ENCODE measurements at regions not wholly inside any gene's neighbourhood (a gene's known extent, or its start where the extent isn't known, plus 50 kb on each side); places are given as distances from the start of the nearest gene placed in this dataset.

DNA sequence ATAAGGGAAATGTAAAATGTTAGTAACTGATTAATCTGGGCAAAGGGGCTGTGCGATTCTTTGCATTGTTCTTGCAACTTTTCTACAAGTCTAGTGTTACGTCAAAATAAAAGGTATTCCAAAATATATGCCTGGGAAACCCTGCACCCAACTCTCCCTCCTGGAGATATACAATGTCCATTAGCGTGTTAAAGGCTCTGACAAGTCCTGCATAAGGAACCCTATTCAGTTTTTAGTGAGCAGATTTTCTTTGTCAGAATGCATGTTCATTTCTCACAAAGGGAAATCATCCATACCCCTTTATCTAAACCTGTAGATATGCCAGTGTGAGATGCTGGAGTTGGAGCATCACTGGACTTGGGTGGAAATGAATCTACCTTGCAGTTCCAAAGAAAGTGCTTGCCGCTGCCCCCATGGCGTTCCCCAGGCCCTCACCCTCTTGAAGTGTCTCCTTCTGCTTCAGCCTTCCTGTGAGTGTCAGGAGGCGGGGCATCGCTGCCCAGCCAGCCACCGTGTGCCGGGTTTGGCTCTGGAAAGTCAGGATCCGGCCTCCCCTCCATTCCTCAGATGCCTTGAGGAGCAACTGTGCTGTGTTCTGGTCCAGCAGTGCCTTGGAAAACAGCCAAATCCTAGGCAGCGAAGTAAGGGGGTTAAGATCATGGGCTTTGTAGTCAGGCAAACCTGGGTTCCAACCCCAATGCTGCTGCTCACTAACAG is 85.5 kb downstream of the RMI2 start:
- no peak overlapping the region for H3K27ac ChIP-seq (ENCODE audit: low read depth, low read length)
- H3K9me3 ChIP-seq (ENCODE audit: control insufficient read depth, insufficient read depth, low read depth, low read length) = no peaks in the 10 kb centered on the region
- no peak overlapping the region for H3K4me3 ChIP-seq (ENCODE audit: low read depth, low read length)
- no peak overlapping the region for H3K9ac ChIP-seq (ENCODE audit: low read length)
- peaks cover 17% of the 10 kb centered on the region; the same call in 1 of the 2 replicates for H3K4me1 ChIP-seq (ENCODE audit: control insufficient read depth, insufficient read depth, low read length)
- no peaks in the 10 kb centered on the region for H3K27me3 ChIP-seq (ENCODE audit: control insufficient read depth, insufficient read depth, low read length)
- H3K36me3 ChIP-seq (ENCODE audit: control insufficient read depth, insufficient read depth, low read length) = no peaks in the 10 kb centered on the region

DNA sequence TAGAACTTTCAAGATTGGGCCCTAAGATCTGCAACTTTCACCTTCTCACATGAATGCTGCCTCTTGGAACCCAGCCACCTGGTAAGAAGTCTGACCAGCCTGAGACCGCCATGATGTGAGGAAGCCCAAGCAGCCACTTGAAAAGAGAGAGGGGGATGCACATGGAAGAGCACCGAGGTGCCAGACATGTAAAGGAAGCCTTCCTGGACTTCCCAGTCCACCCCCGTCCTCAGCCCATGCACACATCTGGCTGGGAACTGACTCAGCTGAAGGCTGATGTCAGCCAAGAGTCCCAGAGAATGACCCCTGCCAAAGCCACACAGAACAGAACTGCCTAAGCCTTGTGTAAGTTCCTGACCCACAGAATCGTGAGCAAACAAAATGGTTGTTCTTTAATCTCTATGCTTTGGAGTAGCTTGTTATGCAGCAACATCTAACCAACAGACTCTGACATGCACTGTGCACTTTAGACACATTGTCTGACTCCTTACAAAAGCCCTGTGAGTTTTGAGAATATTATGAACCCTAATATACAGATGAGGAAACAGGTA is 86.7 kb downstream of the RMI2 start:
- Histone ChIP-seq H3K27me3 (ENCODE audit: control insufficient read depth, insufficient read depth, low read length) (no peaks in the 10 kb centered on the region), H3K9ac (ENCODE audit: low read length) (no peak overlapping the region), H3K4me3 (ENCODE audit: low read depth, low read length) (no peak overlapping the region), H3K4me1 (ENCODE audit: control insufficient read depth, insufficient read depth, low read length) (peaks cover 17% of the 10 kb centered on the region; the same call in 1 of the 2 replicates), H3K36me3 (ENCODE audit: control insufficient read depth, insufficient read depth, low read length) (no peaks in the 10 kb centered on the region), H3K27ac (ENCODE audit: low read depth, low read length) (no peak overlapping the region), H3K9me3 (ENCODE audit: control insufficient read depth, insufficient read depth, low read depth, low read length) (no peaks in the 10 kb centered on the region)

DNA sequence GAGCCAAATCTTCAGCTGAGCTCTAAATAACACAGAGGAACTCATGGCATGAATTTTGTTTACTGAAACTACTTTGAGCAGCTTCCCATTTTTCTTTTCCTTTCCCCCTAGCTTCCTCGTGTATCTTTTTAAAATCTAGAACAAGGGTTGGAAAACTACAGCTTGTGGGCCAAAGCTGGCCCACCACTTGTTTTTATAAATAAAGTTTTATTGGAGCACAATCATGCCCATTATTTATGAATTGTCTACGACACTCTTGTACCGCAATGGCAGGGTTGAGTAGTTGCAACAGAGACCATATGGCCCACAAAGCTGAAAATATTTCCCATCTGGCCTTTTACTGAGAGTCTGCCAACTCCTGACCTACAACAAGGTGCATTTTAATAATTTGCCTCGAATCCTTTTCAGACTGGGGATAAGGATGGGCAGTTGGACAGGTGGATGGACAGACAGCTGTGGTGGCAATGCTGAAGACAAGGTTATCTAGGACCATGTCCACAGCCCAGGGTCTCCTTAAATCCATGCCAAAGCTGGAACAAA is 87.7 kb downstream of the RMI2 start:
- no peaks in the 10 kb centered on the region for H3K27me3 ChIP-seq (ENCODE audit: control insufficient read depth, insufficient read depth, low read length)
- no peak overlapping the region for H3K4me3 ChIP-seq (ENCODE audit: low read depth, low read length)
- no peak overlapping the region for H3K27ac ChIP-seq (ENCODE audit: low read depth, low read length)
- H3K9ac ChIP-seq (ENCODE audit: low read length) = no peak overlapping the region
- no peaks in the 10 kb centered on the region for H3K9me3 ChIP-seq (ENCODE audit: control insufficient read depth, insufficient read depth, low read depth, low read length)
- H3K4me1 ChIP-seq (ENCODE audit: control insufficient read depth, insufficient read depth, low read length) = peaks cover 11% of the 10 kb centered on the region; the same call in 1 of the 2 replicates
- H3K36me3 ChIP-seq (ENCODE audit: control insufficient read depth, insufficient read depth, low read length) = no peaks in the 10 kb centered on the region

DNA sequence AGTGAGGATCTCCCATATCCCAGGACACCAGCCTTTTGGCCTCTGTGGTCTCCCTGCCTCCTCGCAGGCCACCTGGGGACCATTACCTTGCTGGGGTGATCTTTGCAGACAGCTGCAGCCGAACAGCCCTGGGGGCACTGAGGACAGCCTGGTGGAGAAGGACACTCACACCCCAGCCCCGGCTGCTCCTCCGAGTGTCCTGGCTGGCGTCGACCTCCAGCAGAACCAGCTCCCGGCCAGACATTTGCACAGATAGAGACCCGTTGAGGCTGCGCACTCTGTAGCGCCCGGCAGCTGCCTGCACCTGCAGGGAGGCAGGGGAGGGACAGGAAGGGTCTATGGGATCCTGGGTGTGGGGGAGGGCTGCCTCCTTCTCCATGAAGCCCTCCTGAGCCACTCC is 90.3 kb downstream of the RMI2 start:
- H3K27ac ChIP-seq (ENCODE audit: low read depth, low read length) = no peak overlapping the region
- H3K27me3 ChIP-seq (ENCODE audit: control insufficient read depth, insufficient read depth, low read length) = no peaks in the 10 kb centered on the region
- H3K4me1 ChIP-seq (ENCODE audit: control insufficient read depth, insufficient read depth, low read length) = no peaks in the 10 kb centered on the region
- no peak overlapping the region for H3K9ac ChIP-seq (ENCODE audit: low read length)
- peaks cover 6% of the 10 kb centered on the region for H3K9me3 ChIP-seq (ENCODE audit: control insufficient read depth, insufficient read depth, low read depth, low read length)
- peaks cover 3% of the 10 kb centered on the region; the same call in 1 of the 2 replicates for H3K36me3 ChIP-seq (ENCODE audit: control insufficient read depth, insufficient read depth, low read length)
- no peak overlapping the region for H3K4me3 ChIP-seq (ENCODE audit: low read depth, low read length)

DNA sequence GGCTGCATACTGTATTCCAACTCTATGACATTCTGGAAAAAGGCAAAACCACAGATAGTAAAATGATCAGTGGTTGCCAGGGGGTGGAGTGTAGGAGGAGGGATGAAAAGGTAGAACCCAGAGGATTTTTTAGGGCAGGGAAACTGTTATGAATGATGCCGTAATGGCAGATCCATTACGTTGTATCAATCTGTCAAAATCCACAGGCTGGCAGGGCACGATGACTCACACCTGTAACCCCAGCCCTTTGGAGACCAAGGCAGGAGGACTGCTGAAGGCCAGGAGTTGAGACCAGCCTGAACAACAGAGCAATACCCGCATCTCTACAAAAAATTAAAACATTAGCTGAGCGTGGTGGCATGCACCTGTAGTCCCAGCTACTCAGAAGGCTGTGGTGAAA is 91.8 kb downstream of the RMI2 start:
- Histone ChIP-seq H3K9ac (ENCODE audit: low read length) (no peak overlapping the region), H3K9me3 (ENCODE audit: control insufficient read depth, insufficient read depth, low read depth, low read length) (peaks cover 9% of the 10 kb centered on the region), H3K27me3 (ENCODE audit: control insufficient read depth, insufficient read depth, low read length) (no peaks in the 10 kb centered on the region), H3K27ac (ENCODE audit: low read depth, low read length) (no peak overlapping the region), H3K36me3 (ENCODE audit: control insufficient read depth, insufficient read depth, low read length) (peaks cover 8% of the 10 kb centered on the region; the same call in 1 of the 2 replicates), H3K4me3 (ENCODE audit: low read depth, low read length) (no peak overlapping the region), H3K4me1 (ENCODE audit: control insufficient read depth, insufficient read depth, low read length) (no peaks in the 10 kb centered on the region)

DNA sequence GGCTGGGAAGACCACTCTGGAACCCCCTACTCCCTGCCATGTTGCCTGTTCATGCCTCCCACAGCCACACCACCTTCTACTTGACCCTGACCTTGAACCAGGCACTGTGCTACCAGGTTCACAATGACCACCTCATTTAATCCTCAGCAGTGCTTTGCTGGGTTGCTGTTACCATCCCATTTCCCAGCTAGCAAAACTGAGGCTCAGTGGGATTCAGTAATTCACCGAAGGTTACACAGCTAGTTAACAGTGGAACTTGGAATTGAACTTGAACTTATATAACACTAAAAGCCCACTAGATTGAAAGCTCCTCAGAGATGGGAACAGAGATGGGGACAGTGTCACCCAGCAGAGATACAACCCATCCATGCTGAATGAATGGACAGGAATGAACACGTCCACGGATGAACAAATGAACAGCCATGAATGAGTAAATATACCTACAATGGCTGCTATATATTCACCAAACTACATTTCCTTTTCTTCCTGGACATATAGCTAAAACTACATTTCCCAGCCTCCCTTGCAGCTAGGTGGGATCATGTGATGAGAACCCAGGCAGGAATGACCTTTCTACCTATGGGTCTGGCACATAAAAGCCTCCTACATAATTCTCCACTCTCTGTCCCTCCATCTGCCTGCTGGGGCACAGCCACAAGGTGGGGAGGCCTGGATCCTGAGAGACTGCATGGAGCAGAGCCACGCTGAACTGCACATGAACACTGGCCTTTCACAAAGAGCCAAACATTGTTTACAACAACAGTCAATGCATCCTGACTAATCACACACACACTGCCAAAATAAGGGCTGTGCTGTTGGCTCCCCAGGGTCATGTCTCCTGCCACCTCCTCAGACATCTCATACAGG is 94.8 kb downstream of the RMI2 start:
- no peaks in the 10 kb centered on the region for H3K4me1 ChIP-seq (ENCODE audit: control insufficient read depth, insufficient read depth, low read length)
- H3K9ac ChIP-seq (ENCODE audit: low read length) = no peak overlapping the region
- H3K36me3 ChIP-seq (ENCODE audit: control insufficient read depth, insufficient read depth, low read length) = peaks cover 8% of the 10 kb centered on the region; the same call in 1 of the 2 replicates
- H3K27me3 ChIP-seq (ENCODE audit: control insufficient read depth, insufficient read depth, low read length) = no peaks in the 10 kb centered on the region
- H3K4me3 ChIP-seq (ENCODE audit: low read depth, low read length) = no peak overlapping the region
- no peak overlapping the region for H3K27ac ChIP-seq (ENCODE audit: low read depth, low read length)
- H3K9me3 ChIP-seq (ENCODE audit: control insufficient read depth, insufficient read depth, low read depth, low read length) = peaks cover 9% of the 10 kb centered on the region

DNA sequence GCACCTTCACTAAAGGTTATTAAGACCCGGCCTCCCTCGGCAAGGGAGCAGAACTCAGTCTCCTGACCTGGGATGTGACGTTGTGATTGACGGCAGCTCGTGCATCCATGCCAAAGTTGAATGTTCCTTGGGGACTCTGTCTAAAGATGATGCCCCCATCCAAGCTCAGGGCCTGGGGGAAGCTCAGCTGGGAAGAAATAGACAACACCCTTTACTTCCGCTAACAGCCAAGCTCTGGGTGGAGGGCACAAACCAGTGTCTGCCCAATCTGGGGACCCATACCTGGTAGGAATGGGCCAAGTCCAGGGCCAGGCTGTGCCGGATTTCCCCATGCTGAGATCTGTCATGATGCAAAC is 95.4 kb downstream of the RMI2 start:
- H3K4me1 ChIP-seq (ENCODE audit: control insufficient read depth, insufficient read depth, low read length) = no peaks in the 10 kb centered on the region
- H3K27ac ChIP-seq (ENCODE audit: low read depth, low read length) = no peak overlapping the region
- no peaks in the 10 kb centered on the region for H3K27me3 ChIP-seq (ENCODE audit: control insufficient read depth, insufficient read depth, low read length)

DNA sequence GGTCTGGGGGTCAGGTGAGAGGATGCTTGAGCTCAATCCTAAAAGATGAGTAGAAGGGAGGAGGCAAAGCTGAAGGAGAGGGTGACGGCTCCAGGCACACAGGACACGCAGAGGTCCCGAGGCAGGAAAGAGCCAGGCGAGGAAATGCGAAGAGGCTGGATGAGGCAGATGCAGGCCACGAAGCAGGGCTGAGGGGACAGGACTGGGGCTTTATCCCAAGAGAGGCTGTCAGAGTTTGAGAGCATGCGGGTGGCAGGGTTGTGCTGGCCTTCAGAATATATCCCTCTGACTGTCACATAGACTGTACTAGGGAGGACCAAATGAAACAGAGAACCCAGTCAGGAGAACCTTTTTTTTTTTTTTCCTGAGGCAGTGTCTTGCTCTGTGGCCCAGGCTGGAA is 100.2 kb downstream of the RMI2 start:
- no peak overlapping the region for H3K27ac ChIP-seq (ENCODE audit: low read depth, low read length)
- no peak overlapping the region for H3K4me3 ChIP-seq (ENCODE audit: low read depth, low read length)
- no peaks in the 10 kb centered on the region for H3K4me1 ChIP-seq (ENCODE audit: control insufficient read depth, insufficient read depth, low read length)
- H3K36me3 ChIP-seq (ENCODE audit: control insufficient read depth, insufficient read depth, low read length) = peaks cover 14% of the 10 kb centered on the region; the same call in 1 of the 2 replicates
- peaks cover 4% of the 10 kb centered on the region for H3K9me3 ChIP-seq (ENCODE audit: control insufficient read depth, insufficient read depth, low read depth, low read length)
- no peak overlapping the region for H3K9ac ChIP-seq (ENCODE audit: low read length)
- H3K27me3 ChIP-seq (ENCODE audit: control insufficient read depth, insufficient read depth, low read length) = no peaks in the 10 kb centered on the region

More for the DNA sequence above, 95.4 kb downstream of the RMI2 start:
- Histone ChIP-seq H3K9ac (ENCODE audit: low read length) (no peak overlapping the region), H3K36me3 (ENCODE audit: control insufficient read depth, insufficient read depth, low read length) (peaks cover 8% of the 10 kb centered on the region; the same call in 1 of the 2 replicates), H3K4me3 (ENCODE audit: low read depth, low read length) (no peak overlapping the region), H3K9me3 (ENCODE audit: control insufficient read depth, insufficient read depth, low read depth, low read length) (peaks cover 9% of the 10 kb centered on the region)

DNA sequence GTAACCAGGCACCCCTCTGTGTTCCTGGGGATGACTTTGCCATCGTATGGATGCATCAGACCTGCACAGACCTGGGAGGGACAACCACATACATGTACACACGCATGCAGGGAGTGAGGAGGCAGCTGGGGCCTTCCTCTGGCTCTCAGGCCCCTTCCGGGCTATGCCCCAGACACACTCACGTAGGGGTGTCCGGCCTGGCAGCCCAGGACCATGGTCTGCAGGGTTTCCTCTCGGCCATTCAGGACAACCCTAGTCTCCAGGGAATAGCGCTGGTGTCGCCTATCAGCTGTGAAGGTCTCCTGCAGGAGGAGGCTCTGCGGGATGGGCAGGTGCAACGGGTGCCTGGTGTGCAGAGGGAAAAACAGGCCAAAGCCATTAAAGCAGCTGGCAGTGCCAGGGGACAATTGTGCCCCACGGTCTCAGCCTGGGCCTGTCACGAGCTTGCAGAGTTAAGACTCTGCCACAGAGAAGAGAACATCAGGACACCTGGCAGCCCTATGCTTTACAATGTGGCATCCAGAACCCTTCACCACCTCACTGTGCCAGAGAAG is 101.4 kb downstream of the RMI2 start:
- Histone ChIP-seq H3K9me3 (ENCODE audit: control insufficient read depth, insufficient read depth, low read depth, low read length) (no peaks in the 10 kb centered on the region), H3K36me3 (ENCODE audit: control insufficient read depth, insufficient read depth, low read length) (peaks cover 7% of the 10 kb centered on the region; the same call in 1 of the 2 replicates), H3K27me3 (ENCODE audit: control insufficient read depth, insufficient read depth, low read length) (no peaks in the 10 kb centered on the region), H3K27ac (ENCODE audit: low read depth, low read length) (no peak overlapping the region), H3K4me3 (ENCODE audit: low read depth, low read length) (no peak overlapping the region), H3K9ac (ENCODE audit: low read length) (no peak overlapping the region), H3K4me1 (ENCODE audit: control insufficient read depth, insufficient read depth, low read length) (no peaks in the 10 kb centered on the region)

DNA sequence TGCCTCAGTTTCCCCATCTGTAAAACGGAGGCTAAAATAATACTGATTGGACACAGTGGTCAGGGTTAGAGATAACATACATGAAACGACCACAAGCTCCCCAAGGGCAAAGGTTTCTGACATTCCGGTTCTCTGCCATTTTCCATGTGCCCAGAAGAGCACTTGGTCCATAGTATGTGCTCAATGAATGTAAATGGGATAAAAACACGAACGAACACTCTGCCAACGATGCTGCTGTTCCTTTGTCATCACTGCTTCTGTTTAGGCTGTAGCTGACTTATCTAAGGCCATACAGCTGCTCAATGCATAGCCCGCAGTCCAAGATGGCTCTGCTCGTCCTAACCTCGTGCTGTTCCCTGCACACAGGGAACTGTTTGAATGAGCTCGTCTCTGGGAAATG is 102.0 kb downstream of the RMI2 start:
- Histone ChIP-seq H3K9me3 (ENCODE audit: control insufficient read depth, insufficient read depth, low read depth, low read length) (no peaks in the 10 kb centered on the region), H3K4me1 (ENCODE audit: control insufficient read depth, insufficient read depth, low read length) (no peaks in the 10 kb centered on the region), H3K27me3 (ENCODE audit: control insufficient read depth, insufficient read depth, low read length) (no peaks in the 10 kb centered on the region), H3K4me3 (ENCODE audit: low read depth, low read length) (no peak overlapping the region), H3K9ac (ENCODE audit: low read length) (no peak overlapping the region), H3K36me3 (ENCODE audit: control insufficient read depth, insufficient read depth, low read length) (peaks cover 7% of the 10 kb centered on the region; the same call in 1 of the 2 replicates), H3K27ac (ENCODE audit: low read depth, low read length) (no peak overlapping the region)
